Natural killer cell treated with Interleukin-12 subunit alpha and Interleukin-12 subunit beta and Interleukin-15 and Interleukin-18, amount 100 ng/mL, for 72 hours (primary cell): ENCODE measurements at regions not wholly inside any gene's neighbourhood (a gene's known extent, or its start where the extent isn't known, plus 50 kb on each side); places are given as distances from the start of the nearest gene placed in this dataset.

ENCODE experiments used
- ATAC-seq, 2 donors: fragments of 150-1000 bp; cut with Tn5 transposase in 1 of 2; sonication (Bioruptor Pico), chemical (Tn5 transposase) in 1 of 2; 2 replicates each; pipeline ENCODE4 v1.10.0; 2021
- DNase-seq: peaks from one replicate; pipeline ENCODE4 v3.0.0; 2022; ENCODE audit warnings: low spot score
- H3K27ac Mint-ChIP-seq, 2 donors: 1 replicate in 1 of 2; 2 replicates in 1 of 2; pipeline ENCODE4 v1.8.0; 2022; ENCODE audit warnings: mixed read lengths in 2 of 2, mild to moderate bottlenecking in 1 of 2, moderate library complexity in 1 of 2
- H3K27me3 Mint-ChIP-seq, 2 donors: 1 replicate in 1 of 2; 2 replicates in 1 of 2; pipeline ENCODE4 v1.8.0; 2022; ENCODE audit warnings: mixed read lengths in 2 of 2
- H3K36me3 Mint-ChIP-seq: one replicate; pipeline ENCODE4 v1.8.0; 2022; ENCODE audit warnings: mixed read lengths
- H3K4me1 Mint-ChIP-seq, 2 donors: 1 replicate in 1 of 2; 2 replicates in 1 of 2; pipeline ENCODE4 v1.8.0; 2022; ENCODE audit warnings: low read depth in 2 of 2, mixed read lengths in 2 of 2, mild to moderate bottlenecking in 1 of 2
- H3K4me3 Mint-ChIP-seq: one replicate; pipeline ENCODE4 v1.8.0; 2022; ENCODE audit warnings: mixed read lengths
- H3K9me3 Mint-ChIP-seq: 2 replicates; pipeline ENCODE4 v1.8.0; 2022; ENCODE audit warnings: mixed read lengths

DNA sequence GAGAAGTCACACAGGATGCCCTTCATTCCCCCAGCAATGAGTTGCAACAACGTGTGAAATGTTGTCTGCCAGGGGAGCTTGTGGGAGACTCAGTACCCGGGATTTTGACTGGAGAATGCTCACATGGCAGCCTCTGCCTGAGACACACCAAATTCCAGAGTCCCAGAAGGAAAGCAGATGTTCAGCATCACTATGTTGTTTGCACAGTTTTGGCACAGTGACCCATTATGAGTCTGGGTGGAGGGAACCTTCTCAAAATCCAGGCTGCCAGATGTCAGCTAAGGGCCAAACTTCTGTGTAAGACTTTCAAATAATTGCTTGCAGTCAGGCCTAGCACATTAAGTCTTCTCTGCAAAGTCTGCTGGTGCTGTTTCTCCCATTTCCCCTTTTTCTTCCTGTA lies 1029.7 kb upstream of the TENM3 start:
- DNase-seq (no peak), ATAC-seq (no peak)
- H3K9me3 Mint-ChIP-seq = peaks cover 23% of the 10 kb centered on the region
- no peak overlapping the region for H3K4me3 Mint-ChIP-seq
- no peak overlapping the region for H3K27ac Mint-ChIP-seq
- H3K36me3 Mint-ChIP-seq = no peaks in the 10 kb centered on the region
- H3K4me1 Mint-ChIP-seq = no peaks in the 10 kb centered on the region
- H3K27me3 Mint-ChIP-seq = no peaks in the 10 kb centered on the region

DNA sequence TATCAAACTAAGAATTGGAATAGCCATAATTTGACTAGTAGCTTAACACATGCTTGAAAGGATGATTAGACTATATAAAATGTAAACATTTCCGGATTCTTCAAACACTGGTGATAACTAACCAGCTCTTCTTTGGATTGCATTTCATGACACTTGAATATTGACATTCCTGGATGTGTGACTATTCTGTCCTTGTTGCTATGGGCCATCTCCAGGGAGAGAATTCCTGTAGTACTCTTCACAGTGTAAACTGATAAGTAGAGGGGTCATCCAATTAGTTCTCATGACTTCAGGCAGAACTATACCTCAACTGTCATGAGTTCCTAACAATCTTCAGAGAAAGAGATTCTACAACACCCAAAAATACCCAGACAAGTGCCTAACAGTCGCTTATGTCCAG lies 1026.7 kb upstream of the TENM3 start:
- Mint-ChIP-seq H3K9me3 (peaks cover 15% of the 10 kb centered on the region), H3K27ac (no peak overlapping the region), H3K27me3 (no peaks in the 10 kb centered on the region), H3K4me3 (no peak overlapping the region), H3K4me1 (no peaks in the 10 kb centered on the region), H3K36me3 (no peaks in the 10 kb centered on the region)
- ATAC-seq (no peak), DNase-seq (no peak)

DNA sequence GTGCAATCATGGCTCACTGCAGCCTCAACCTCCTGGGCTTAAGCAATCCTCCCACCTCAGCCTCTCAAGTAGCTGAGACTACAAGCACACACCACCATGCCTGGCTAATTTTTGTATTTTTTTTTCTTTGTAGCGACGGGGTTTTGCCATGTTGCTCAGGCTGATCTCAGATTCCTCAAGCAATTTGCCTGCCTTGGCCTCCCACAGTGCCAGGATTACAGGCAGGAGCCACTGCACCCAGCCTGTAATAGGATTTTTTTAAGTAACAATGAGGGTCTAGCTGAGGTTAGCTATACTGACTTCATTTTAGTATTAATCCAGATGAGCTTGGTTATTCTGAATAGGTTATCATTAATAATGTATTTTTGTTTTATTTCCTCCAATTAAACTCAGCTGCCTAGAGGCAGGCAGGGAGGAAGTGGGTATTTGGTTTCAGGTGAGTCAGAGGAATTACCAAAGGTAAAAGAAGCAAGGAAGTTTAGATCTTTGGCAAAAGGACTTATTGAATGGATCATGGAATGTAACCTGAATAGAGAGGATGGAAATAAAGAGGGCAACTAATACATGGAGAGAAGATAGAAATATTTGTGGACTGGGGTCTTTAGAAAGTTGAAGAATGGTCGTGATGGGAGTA lies 1023.3 kb upstream of the TENM3 start:
- Mint-ChIP-seq H3K4me1 (no peaks in the 10 kb centered on the region), H3K27ac (no peak overlapping the region), H3K36me3 (no peaks in the 10 kb centered on the region), H3K27me3 (no peaks in the 10 kb centered on the region), H3K9me3 (peaks cover 6% of the 10 kb centered on the region), H3K4me3 (no peak overlapping the region)
- ATAC-seq (no peak), DNase-seq (no peak)

DNA sequence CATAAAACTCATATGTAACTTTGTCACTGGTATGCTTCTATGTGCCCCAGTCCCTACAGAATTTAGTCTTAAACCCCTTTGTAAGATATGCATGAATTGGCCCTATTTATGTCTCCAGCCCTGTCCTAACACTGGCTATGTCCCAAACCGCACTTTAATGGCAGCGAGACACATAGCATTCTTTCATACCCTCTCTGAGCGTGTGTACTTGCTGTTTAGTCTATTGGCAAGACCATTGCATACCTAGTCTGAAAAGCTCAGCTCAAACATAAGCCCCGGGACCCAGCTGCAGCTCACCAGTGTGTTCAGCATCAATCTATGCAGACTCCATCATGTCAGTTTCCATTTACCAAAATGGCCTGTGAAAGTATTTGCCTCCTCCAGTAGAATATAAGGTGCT lies 1018.4 kb upstream of the TENM3 start:
- peaks cover 4% of the 10 kb centered on the region for H3K9me3 Mint-ChIP-seq
- H3K4me1 Mint-ChIP-seq = no peaks in the 10 kb centered on the region
- no peak for DNase-seq
- H3K27ac Mint-ChIP-seq = no peak overlapping the region
- H3K27me3 Mint-ChIP-seq = no peaks in the 10 kb centered on the region
- no peaks in the 10 kb centered on the region for H3K36me3 Mint-ChIP-seq
- H3K4me3 Mint-ChIP-seq = no peak overlapping the region
- ATAC-seq = no peak

DNA sequence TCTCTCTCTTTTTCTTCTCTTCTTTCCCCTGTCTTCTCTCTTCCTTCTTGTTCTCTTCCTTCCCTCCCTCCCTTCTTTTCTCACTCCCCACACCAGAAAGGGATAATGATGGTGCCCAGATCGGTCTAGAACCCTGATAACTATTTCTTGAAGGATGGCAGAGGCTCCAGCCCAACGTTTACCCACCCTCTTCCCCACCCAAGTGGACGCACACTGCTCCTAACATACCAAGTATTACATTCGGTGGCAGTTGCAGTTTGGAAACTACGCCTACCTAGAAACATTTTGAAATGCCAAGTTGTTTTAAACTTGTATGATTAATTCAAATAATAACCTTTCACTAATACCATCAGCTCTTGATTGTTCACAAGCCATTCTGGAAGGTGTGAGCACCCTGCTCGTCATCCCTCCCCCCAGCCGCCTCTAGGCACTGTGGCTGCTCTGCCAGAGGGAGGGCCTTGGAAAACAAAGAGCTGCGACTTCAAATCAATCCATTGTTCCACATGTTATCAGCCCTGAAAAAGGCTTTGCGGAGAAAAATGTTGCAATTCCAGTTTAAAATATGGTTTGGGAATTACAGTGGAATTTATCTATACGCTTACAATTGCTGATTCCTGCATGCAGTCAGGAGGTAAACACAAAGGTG lies 1017.5 kb upstream of the TENM3 start:
- no peaks in the 10 kb centered on the region for H3K4me1 Mint-ChIP-seq
- H3K27ac Mint-ChIP-seq = no peak overlapping the region
- ATAC-seq (no peak), DNase-seq (no peak)
- no peaks in the 10 kb centered on the region for H3K27me3 Mint-ChIP-seq
- peaks cover 4% of the 10 kb centered on the region for H3K9me3 Mint-ChIP-seq
- H3K4me3 Mint-ChIP-seq = no peak overlapping the region
- no peaks in the 10 kb centered on the region for H3K36me3 Mint-ChIP-seq

DNA sequence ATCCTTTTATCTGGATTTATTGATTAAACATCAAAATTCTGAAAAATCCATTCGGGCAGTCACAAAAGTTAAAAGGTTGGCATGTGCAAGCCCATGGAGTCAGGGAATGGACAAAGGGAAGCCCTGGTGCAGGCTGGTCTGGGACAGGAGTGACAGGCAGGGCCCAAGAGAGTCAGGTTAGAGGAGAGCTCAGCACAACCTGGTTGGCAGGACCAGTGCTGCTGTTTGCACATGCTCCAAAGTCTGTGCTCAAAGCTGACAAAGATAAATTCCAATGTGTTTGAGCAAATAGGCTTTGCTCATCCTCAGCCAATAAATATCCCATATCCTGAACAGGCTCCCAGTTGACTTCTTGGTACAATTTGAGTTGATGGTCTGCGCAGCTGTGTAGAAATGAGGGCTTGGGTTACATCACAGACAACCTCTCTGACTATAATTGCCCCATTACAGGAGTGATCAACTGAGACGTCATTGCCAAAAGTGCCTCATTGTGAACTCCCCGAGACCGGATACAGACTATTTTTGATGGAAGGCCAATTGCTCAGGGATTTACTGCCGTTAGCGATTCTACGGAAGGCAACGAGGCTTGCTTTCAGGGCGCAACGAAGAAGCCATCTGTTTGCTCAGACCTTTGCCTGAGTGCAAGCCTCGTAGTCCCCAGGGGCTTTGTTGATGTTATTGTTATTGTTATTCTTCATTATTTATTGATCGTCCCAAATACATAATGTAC lies 1008.1 kb upstream of the TENM3 start:
- H3K27ac Mint-ChIP-seq = no peak overlapping the region
- ATAC-seq (no peak), DNase-seq (no peak)
- H3K27me3 Mint-ChIP-seq = no peaks in the 10 kb centered on the region
- H3K9me3 Mint-ChIP-seq = peaks cover 4% of the 10 kb centered on the region
- no peaks in the 10 kb centered on the region for H3K36me3 Mint-ChIP-seq
- no peaks in the 10 kb centered on the region for H3K4me1 Mint-ChIP-seq
- no peak overlapping the region for H3K4me3 Mint-ChIP-seq

DNA sequence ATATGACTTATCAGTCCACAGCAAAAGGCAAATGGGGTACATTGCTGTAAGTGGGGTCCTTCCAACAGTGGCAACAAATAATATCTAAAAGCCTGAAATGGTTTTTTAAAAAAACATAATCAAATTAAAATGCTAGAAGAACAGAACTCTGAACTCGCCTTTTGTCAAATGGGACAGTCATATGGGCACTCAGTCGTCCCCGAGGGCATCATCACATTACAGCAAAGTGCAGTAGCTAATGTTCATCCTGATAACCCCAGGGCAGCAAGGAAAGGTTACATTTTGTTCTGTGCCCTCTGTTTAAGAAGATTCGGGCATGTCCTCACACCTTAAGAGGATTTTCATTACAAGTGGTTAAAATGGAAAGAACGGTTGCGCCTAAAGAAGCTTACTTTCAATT lies 997.9 kb upstream of the TENM3 start:
- Mint-ChIP-seq H3K9me3 (peaks cover 16% of the 10 kb centered on the region), H3K36me3 (no peaks in the 10 kb centered on the region), H3K27me3 (no peaks in the 10 kb centered on the region), H3K4me1 (no peaks in the 10 kb centered on the region), H3K4me3 (no peak overlapping the region), H3K27ac (no peak overlapping the region)
- no peak for ATAC-seq
- no peak for DNase-seq

DNA sequence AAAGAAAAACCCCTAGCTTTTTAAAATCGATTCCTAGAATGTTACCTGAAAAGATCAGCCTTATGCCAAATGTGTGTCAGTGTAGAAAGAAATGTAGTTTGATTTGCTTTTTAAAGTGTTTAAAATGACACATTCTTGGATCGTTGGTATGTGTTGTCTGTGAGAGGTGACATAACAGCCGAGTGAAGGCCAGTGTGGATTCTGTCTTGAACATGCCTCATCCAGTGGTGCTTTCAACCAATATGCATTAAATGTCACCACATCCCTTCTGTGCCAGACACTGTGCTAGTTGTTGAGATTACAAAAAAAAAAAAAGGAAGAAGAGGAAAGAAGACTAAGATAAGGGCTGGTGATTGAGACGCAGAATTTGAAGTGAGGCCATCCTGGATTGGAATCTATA lies 994.2 kb upstream of the TENM3 start:
- DNase-seq (no peak), ATAC-seq (no peak)
- H3K4me3 Mint-ChIP-seq = no peak overlapping the region
- H3K36me3 Mint-ChIP-seq = no peaks in the 10 kb centered on the region
- no peaks in the 10 kb centered on the region for H3K4me1 Mint-ChIP-seq
- no peak overlapping the region for H3K27ac Mint-ChIP-seq
- H3K9me3 Mint-ChIP-seq = peaks cover 28% of the 10 kb centered on the region
- no peaks in the 10 kb centered on the region for H3K27me3 Mint-ChIP-seq

DNA sequence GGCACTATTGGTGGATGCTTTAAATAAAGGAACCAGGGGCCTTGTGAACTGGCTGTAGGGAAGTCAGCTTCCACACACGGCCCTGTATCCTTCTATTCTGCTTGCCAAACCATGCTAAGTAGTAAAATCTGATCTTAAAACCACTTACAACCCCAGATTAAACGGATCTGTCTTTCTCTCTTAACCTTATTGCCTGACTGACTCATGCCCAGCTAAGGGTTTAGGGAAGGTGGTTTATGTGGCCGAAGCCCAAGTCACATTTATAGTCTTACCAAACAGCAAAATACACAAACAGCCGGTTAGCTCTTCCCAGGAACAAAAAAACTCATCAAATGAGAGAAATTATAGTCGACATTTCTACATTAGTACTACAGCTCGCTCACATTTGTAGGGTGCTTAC lies 988.4 kb upstream of the TENM3 start:
- ATAC-seq (no peak), DNase-seq (no peak)
- no peak overlapping the region for H3K27ac Mint-ChIP-seq
- H3K4me1 Mint-ChIP-seq = no peaks in the 10 kb centered on the region
- H3K9me3 Mint-ChIP-seq = peaks cover 26% of the 10 kb centered on the region
- H3K27me3 Mint-ChIP-seq = no peaks in the 10 kb centered on the region
- no peak overlapping the region for H3K4me3 Mint-ChIP-seq
- no peaks in the 10 kb centered on the region for H3K36me3 Mint-ChIP-seq

DNA sequence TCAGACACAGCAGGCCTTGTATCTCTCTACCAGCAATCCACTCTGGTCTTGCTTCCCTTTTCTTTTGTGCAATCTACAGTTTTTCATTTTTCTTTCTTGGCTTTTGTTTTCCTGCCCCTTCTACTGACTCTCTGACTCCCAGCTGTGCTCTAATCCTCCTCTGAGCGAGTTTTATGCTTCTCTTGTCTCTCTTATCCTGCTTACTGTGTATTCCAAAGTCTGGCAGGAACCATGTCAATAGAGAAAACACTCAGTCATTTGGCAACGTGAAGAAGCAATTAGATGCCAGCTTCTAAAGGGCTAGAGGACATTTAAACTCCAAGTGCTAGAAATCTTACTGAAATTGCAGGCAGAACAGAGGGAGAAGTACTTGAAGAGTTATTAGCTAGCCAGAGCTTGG lies 984.6 kb upstream of the TENM3 start:
- DNase-seq = no peak
- no peak for ATAC-seq
- Mint-ChIP-seq H3K27ac (no peak overlapping the region), H3K36me3 (no peaks in the 10 kb centered on the region), H3K9me3 (peaks cover 14% of the 10 kb centered on the region), H3K27me3 (no peaks in the 10 kb centered on the region), H3K4me1 (no peaks in the 10 kb centered on the region), H3K4me3 (no peak overlapping the region)

DNA sequence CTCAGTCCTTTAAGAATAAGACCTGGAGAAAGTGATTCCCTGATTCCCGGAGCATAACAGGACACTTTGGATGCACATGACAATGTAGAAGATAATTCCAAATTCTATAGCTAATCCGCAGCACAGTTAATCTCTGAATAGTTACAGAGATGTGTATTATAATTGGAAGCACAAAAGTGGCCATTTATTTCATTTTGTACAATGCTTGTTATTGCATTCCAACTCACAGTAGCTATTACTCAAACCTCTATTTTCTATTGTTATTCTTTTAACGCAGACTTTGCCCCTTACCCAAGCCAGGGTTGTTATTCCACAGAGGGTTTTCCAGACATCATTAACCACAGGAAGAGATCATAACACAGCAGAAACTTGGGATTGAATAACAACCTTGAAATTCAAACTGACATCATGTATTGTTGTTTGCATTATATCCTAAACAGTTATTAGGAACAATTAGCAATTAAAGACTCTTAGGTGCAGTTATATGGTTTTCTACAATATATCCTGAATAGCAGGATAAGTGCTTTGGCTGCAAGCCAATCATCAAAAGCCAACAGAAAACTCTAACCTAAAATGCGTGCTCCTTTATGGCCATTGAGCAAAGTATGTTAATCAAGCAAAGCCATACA lies 984.0 kb upstream of the TENM3 start:
- no peaks in the 10 kb centered on the region for H3K4me1 Mint-ChIP-seq
- H3K9me3 Mint-ChIP-seq = peaks cover 11% of the 10 kb centered on the region
- DNase-seq (no peak), ATAC-seq (no peak)
- no peaks in the 10 kb centered on the region for H3K36me3 Mint-ChIP-seq
- H3K27ac Mint-ChIP-seq = no peak overlapping the region
- H3K4me3 Mint-ChIP-seq = no peak overlapping the region
- H3K27me3 Mint-ChIP-seq = no peaks in the 10 kb centered on the region

DNA sequence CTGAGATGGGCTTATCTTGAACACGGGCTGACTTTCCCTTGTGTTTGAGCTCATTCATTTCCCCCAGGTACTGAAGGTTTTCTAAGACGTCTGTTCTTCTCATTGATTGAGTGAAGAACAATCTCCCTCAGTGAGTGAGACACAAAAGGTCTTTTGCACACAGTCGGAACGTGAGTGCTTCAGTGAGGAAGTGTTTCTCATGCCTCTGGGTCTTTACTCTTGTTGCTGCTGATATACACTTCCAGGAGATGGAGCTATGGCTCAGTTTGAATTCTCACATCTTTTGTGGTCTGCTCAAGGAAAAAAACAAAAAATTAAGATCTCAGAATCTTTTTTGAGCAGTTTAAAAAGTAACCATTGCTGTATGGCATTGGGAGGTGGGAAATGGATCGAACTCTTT lies 981.9 kb upstream of the TENM3 start:
- DNase-seq (no peak), ATAC-seq (no peak)
- peaks cover 11% of the 10 kb centered on the region for H3K9me3 Mint-ChIP-seq
- no peak overlapping the region for H3K27ac Mint-ChIP-seq
- no peaks in the 10 kb centered on the region for H3K27me3 Mint-ChIP-seq
- H3K4me1 Mint-ChIP-seq = no peaks in the 10 kb centered on the region
- no peaks in the 10 kb centered on the region for H3K36me3 Mint-ChIP-seq
- H3K4me3 Mint-ChIP-seq = no peak overlapping the region

DNA sequence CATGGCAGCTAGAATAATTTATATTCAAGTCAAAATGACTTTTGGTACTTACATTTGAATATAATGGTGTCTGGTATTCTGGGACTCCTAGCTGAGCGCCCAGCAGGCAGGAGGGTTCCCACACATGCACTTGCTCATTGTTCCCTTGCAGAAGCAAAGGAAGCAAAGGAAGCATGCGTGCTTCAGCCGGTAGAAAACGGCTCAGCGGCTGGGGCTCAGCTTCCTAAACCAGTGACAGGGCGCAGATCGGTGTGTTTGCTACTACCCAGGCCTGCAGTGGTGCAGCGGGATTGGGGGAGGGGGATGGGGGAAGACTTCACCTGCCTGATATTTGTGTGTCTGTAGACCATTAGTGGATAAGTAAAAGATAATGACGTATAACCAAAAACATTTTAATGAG lies 978.3 kb upstream of the TENM3 start:
- Mint-ChIP-seq H3K27me3 (no peaks in the 10 kb centered on the region), H3K9me3 (peaks cover 12% of the 10 kb centered on the region), H3K4me3 (no peak overlapping the region), H3K36me3 (no peaks in the 10 kb centered on the region), H3K4me1 (no peaks in the 10 kb centered on the region), H3K27ac (no peak overlapping the region)
- no peak for ATAC-seq
- no peak for DNase-seq

DNA sequence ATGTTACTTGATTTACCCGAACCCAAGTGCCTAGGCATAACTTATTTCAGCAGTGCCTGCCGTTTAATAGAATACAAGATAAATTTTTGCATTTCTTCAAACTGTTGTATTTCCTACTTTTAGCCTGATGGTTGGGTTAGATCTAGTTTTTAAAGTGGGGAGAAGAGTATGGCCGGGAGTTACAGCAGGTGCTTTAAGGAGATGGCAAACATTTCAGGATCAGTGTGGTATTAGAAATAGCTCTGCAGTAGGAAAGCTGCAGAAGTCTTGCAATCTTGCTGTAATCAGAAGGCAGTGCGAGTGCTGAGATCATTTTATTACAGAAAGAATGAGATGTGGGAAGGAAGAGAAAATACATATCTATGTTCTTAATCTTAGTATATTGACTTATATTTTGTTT lies 977.8 kb upstream of the TENM3 start:
- DNase-seq = no peak

More for the DNA sequence above, 977.8 kb upstream of the TENM3 start:
- Mint-ChIP-seq H3K27ac (no peak overlapping the region), H3K36me3 (no peaks in the 10 kb centered on the region), H3K9me3 (peaks cover 12% of the 10 kb centered on the region), H3K4me3 (no peak overlapping the region), H3K4me1 (no peaks in the 10 kb centered on the region), H3K27me3 (no peaks in the 10 kb centered on the region)
- ATAC-seq = no peak
